ENCODE measurements at regions not wholly inside any gene's neighbourhood (a gene's known extent, or its start where the extent isn't known, plus 50 kb on each side); places are given as distances from the start of the nearest gene placed in this dataset.
"Not testable (repeated sequence)": the region's sequence is repeated elsewhere in the genome, so short reads cannot be mapped to it uniquely, and the experiment has no call there.

GRCh38 chr14:105857826-105858675, 331.7 kb downstream of the TMEM121 start:
- TF ChIP-seq CTCF (conservative IDR thresholded peaks at IDR 0.05; ENCODE audit: low read depth), result no peak
- POLR2A ChIA-PET (ENCODE audit: low non-redundant PET), result no interaction called here
- DNase-seq (ENCODE audit: low spot score), result no peak
- CTCF ChIA-PET, result no interaction called here
- no peak overlapping the region for H3K27ac ChIP-seq

GRCh38 chr14:105858676-105859025, 332.3 kb downstream of the TMEM121 start:
- DNase-seq (ENCODE audit: low spot score), result no peak
- ChIA-PET CTCF (interaction anchor here (0.6 kb wide), 1 partner anchor 10 kb away, joined by 3 read pairs; no protein-coding TSS in a partner anchor), POLR2A (ENCODE audit: low non-redundant PET) (no interaction called here)
- H3K27ac ChIP-seq, result no peak overlapping the region
- no peak for TF ChIP-seq CTCF (conservative IDR thresholded peaks at IDR 0.05; ENCODE audit: low read depth)

- H3K27ac ChIP-seq; DNase-seq (ENCODE audit: low spot score); POLR2A ChIA-PET (ENCODE audit: low non-redundant PET): not testable (repeated sequence)
- CTCF ChIA-PET, result interaction anchor here (0.6 kb wide), 1 partner anchor 11 kb away, joined by 3 read pairs; no protein-coding TSS in a partner anchor
Measured at GRCh38 chr14:105859073-105859716, 332.8 kb downstream of the TMEM121 start.

GRCh38 chr14:105859717-105860614, 333.6 kb downstream of the TMEM121 start:
- H3K27ac ChIP-seq, result no peak overlapping the region
- CTCF ChIA-PET, result interaction anchor here (0.6 kb wide), 1 partner anchor 300 kb away, joined by 3 read pairs; no protein-coding TSS in a partner anchor
- no peak for DNase-seq (ENCODE audit: low spot score)
- POLR2A ChIA-PET (ENCODE audit: low non-redundant PET), result no interaction called here
- no peak for TF ChIP-seq CTCF (conservative IDR thresholded peaks at IDR 0.05; ENCODE audit: low read depth)

GRCh38 chr14:105860615-105861580, 334.5 kb downstream of the TMEM121 start:
- no peak for TF ChIP-seq CTCF (conservative IDR thresholded peaks at IDR 0.05; ENCODE audit: low read depth)
- CTCF ChIA-PET, result interaction anchor here (0.6 kb wide), 1 partner anchor 301 kb away, joined by 3 read pairs; no protein-coding TSS in a partner anchor
- POLR2A ChIA-PET (ENCODE audit: low non-redundant PET), result no interaction called here
- DNase-seq (ENCODE audit: low spot score), result no peak
- no peak overlapping the region for H3K27ac ChIP-seq

GRCh38 chr14:105861985-105862465, 335.6 kb downstream of the TMEM121 start:
- TF ChIP-seq CTCF (conservative IDR thresholded peaks at IDR 0.05; ENCODE audit: low read depth), result no peak
- no peak overlapping the region for H3K27ac ChIP-seq
- POLR2A ChIA-PET (ENCODE audit: low non-redundant PET), result no interaction called here
- CTCF ChIA-PET, result no interaction called here
- no peak for DNase-seq (ENCODE audit: low spot score)
